ENCODE measurements at regions not wholly inside any gene's neighbourhood (a gene's known extent, or its start where the extent isn't known, plus 50 kb on each side); places are given as distances from the start of the nearest gene placed in this dataset.

DNA sequence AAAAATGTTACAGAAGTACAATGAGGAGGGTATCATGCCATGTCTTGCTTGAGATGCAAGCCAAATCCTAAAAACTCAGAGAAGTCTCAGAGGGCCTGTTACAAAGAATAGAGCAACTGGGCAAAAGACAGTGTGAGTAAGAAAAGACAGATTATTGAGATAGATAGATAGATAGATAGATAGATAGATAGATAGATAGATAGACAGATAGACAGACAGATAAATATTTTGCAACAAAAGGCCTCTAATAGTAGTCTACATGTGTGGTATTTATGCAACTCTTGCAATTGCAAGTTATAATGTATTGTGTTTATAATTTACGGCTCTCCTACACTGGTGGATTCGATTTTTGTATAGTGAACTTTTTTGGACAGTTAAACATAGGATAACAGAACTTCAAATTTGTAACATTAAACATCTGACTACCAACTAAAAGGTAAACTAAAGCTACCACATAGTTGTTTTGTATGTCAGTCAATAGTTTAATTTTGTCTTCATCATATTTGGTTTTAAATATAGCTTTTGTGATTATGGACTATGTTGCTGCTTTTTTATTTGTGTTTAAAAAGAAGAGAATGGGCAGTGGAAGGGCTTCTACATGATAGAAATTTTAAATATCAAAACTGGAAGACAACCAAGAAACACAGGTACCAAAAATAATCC is 740.7 kb upstream of the LRRTM4 start:
- no peak for DNase-seq (ENCODE audit: low read depth in 4 of 4, low spot score in 3 of 4)

DNA sequence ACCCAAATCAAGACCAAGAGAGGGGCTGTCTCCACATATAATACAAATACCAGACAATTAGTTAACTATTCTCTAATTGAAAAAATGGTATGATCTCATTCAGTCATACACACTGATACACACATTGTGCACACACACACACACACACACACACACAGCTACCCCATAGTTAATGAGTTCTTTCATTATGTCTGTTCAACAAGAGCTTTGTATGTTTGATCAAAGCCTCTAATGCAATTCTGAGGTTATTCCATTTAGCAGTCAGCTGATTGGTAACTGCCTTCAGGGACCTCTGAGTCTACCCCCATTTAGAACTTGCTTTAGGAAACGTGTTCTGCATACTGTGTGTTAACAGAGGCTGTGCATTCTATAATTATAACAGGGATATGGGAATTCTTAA is 741.4 kb upstream of the LRRTM4 start:
- DNase-seq (ENCODE audit: low read depth in 4 of 4, low spot score in 3 of 4) = no peak

DNA sequence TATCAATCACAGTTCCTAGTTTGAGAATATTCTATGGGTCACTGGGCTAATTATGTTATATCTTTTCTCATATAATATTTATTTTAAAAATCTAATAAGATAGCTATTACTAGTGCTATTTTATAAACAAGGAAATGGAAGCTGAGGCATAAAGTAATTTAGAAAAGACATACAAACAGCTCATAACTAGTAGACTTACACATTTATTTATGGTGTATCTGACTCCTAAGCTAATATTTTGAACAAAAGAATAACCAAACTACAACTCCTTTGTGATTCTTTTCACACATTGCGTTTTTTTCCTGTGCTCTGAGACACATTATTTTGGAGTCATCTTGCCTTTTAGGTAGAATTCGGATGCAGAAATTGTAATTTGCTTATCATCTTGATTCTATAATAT is 742.0 kb upstream of the LRRTM4 start:
- DNase-seq (ENCODE audit: low read depth in 4 of 4, low spot score in 3 of 4) = no peak

DNA sequence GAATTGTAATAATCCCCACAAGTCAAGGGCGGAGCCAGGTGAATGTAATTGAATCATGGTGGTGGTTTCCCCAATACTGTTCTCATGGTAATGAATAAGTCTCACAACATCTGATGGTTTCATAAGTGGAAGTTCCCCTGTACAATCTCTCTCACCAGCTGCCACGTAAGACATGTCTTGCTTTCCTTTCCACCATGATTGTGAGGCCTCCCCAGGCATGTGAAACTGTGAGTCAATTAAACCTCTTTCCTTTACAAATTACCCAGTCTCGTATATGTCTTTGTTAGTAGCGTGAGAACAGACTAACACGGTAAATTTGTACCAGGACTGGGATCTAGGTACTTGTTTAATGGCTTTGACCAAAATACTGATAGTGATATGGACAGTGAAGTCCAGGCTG is 744.3 kb upstream of the REG3G start:
- no peak for DNase-seq (ENCODE audit: low read depth in 4 of 4, low spot score in 3 of 4)

DNA sequence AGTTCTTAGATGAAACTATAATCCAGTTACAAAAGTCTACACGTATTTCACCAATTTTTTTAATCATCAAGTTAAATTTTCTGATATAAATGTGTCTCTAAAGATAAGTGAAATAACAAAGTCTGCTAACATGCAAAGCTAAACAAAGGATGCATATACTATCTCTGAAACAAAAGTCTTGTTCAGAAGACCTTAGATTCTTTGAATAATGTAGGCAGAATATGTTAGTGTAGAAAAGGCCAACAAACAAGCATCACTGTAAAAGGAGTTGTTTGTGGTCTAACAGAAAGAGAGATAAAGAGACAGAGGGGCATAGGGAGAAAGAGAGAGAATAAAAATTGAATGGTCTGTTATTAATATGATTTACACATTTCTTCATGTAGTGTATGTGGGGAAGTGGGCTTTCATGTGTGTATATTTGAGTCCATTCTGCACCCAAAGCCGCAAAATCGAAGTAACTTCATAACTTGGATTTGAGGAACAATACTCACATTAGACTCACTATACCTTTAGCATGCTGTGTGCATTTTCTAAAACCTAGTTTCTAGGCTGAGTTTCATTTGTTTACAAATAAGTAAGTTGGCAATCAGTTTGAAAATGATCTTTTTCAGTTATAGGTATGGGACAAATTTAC is 734.8 kb upstream of the REG3G start:
- no peak for DNase-seq (ENCODE audit: low read depth in 4 of 4, low spot score in 3 of 4)

DNA sequence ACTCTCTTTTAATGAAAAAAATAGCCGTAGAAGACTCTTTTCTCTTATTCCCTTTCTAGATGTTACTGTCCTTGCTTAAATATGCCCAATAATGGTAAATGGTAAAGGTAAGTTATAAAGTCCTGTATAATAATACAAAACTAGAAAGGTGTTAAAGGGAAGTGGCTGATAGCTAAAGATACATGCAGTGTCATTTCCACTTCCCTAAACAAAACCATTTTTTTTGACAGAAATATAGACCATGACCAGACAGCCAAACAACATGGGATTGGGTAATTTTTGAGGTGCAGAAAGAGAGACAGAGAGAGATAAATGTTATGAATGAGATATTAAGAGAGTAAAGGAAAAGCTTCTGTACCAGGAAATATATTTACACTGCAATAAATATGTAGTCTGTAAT is 731.7 kb upstream of the REG3G start:
- no peak for DNase-seq (ENCODE audit: low read depth in 4 of 4, low spot score in 3 of 4)

DNA sequence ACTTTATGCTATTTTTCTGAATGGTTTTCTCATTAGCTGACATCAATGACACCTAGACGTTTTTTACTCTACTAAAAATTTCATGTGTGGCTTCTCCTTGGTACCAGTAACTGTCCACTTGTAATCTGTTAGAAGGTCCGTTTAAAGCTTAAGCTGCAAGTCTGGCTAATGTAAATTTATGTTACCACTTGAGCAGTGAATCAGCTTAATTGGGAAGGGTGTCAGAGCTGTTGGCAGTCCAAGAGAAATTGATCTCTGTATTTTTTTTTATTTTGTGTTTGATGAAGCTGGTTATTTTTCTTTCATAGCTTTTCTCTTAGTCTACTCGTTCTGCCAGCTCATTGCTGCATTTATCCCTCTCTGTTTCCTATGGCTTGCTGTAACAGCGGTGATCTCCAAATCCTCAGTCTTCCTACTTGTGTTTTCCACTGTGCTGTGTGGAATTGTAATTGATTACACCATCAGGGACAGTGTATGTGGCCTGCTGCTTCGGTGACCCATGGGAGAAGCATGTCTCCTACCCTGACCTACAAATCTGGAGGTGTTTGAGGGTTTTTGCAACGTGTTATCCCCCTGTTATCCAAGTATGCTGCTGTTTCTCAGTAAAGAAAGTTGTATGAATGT is 724.2 kb upstream of the REG3G start:
- no peak for DNase-seq (ENCODE audit: low read depth in 4 of 4, low spot score in 3 of 4)

DNA sequence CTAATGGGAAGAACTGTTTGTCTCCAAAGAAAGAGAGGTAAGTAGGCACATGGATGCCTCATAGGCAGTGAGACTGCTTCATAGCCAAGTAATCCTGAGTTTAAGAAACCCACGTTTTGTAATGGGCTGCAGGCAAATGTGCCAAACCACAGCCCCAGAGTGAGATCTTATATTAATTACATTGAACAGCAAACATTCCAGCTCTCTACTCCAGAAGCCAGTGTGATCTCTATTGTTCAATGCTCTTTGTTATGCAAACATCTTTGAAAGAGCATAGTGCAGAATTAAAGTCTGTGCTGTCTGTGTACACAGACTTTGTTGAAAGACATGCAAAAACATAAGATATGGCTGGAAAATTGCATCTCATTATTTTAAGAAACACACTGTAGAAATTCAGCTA is 720.8 kb upstream of the REG3G start:
- no peak for DNase-seq (ENCODE audit: low read depth in 4 of 4, low spot score in 3 of 4)

DNA sequence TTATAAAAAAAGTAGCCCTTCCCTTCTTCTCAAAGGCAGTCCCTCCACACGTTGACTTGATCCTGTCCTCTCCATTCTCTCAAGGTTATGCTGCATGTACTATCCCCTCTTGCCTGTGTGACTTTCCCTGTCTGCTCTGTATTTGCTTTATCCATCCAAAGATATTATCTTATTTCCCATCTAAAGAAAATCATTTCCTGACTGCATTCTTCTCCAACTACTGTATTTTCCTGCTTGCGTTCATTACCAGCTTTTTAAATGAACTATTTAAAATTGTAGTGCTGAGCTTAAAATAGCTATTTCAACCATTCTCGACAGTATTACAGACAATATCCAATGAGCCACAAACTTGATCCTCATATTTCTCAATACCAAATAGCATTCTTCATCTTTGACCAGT is 716.0 kb upstream of the REG3G start:
- no peak for DNase-seq (ENCODE audit: low read depth in 4 of 4, low spot score in 3 of 4)

DNA sequence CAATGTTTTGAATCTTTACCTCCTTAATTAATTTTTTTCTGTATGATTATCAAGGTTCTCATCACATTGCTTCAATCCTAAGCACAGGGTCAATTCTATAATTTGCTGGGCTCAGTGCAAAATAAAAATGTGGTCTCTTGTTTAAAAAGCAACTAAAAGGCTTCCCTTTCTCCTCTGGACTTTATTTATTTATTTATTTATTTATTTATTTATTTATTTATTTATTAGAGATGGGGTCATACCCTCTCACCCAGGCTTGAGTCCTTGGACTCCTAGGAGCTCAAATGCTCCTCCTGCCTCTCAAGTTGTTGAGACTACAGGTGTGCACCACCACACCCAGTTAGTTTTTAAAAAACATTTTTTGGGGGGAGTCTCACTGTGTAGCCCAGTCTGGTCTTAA is 710.1 kb upstream of the REG3G start:
- no peak for DNase-seq (ENCODE audit: low read depth in 4 of 4, low spot score in 3 of 4)

DNA sequence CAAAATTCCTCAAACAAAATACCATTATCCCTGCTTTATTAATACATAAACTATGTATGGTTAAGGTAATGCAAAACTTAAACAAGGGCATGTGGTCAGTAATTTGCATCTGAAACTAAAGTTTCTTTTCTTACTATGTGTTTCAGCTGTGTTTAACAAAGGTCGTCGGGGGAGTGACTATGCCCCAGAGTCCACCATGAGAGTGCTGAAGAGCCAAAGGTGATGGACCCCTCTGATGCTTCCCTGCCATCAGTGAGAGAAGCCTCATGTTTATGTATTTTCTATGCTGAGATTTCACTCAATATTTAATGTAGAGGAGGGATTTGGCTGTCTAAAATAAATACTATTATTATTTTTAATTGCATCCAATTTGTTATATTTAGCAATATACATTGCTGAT is 707.2 kb upstream of the REG3G start:
- no peak for DNase-seq (ENCODE audit: low read depth in 4 of 4, low spot score in 3 of 4)

DNA sequence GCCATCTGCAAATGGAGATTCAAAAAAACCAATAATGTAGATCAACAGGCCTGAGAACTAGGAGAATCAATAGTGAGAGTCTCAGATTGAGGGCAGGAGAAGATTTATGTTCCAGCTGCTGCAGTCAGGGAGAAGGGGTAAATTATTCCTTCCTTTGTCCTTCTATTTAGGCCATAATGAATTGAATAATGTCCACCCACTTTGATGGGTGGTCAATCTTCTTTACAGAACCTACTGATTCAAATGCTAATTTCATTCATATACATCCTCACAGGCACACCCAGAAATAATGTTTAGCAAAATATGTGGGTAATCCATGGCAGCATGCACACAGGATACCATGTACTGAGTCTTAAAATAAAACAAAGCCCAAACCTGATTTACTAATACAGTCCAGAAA is 695.3 kb upstream of the REG3G start:
- no peak for DNase-seq (ENCODE audit: low read depth in 4 of 4, low spot score in 3 of 4)

DNA sequence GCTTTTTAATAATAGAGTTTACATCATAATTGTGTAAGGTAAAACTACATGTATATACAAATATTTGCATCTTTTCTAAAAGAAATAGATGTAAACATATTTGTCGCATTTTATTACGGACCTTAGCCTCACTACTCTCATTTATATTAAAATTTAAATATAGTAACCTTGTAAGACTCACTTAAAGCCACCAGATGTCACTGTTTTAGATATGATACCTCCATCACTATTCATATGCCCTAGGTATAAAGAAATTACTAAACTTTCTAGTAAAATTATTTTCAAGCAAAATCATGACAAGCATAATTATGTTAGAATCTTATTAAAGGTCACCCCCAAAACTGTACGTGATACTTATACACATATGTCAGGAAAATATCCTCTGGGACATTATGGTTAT is 674.3 kb upstream of the REG3G start:
- DNase-seq (ENCODE audit: low read depth in 4 of 4, low spot score in 3 of 4) = no peak

DNA sequence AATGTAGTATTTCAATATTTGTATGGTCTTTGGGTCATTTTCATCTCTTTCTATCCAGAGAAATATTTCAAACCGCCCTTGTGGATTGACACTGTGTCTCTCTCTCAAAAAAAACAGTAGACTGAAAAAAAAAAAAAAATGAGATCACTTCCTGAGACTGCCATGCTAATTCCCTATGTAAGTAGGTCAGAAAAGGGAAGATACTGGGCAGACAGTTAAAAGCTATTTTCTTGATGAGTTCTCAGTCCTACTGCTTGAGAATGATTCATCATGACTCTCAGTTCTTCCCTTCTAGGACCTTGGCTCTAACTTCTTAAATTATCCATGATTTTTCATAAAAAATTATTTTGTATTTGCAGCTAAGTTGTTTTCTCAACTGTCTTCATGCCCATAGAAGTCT is 672.3 kb upstream of the REG3G start:
- DNase-seq (ENCODE audit: low read depth in 4 of 4, low spot score in 3 of 4) = no peak

DNA sequence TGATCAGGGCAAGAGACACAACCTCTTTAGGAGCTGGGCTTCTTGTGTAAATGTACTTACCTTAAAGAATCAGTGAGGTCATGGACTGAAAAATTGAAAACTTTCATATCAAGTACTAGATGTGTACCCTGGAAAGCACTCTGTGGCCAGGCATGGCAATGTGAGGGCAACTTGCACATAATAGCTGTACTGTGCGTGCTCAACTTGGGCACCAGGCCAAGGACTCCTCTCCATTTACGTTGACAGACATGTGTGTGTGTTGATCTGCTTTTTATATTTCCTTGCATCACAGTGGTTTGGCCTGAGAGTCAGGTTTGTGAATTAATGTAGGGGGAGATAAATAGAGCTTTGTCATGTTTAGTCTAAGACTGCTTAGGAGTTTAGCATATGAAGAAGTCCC is 669.5 kb upstream of the REG3G start:
- DNase-seq (ENCODE audit: low read depth in 4 of 4, low spot score in 3 of 4) = no peak

DNA sequence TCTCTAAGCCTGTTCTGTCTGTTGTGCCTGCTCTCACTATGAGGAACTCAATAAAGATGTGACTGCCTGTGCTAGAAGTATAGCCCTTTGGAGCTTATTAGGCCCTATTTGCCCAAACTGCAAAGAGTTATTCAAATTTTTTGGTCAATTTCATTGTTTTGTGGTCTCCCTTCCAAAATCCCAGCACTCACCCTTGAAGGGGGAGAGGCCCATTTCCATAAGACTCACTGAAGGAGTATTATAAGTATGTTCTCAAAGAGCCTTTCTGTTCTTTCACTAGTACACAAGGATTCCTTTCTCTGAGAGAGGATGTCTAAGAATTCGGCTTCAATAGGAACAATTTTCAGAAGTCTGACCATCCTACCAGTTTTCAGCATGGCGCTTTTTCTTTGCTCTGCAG is 641.9 kb upstream of the REG3G start:
- DNase-seq (ENCODE audit: low read depth in 4 of 4, low spot score in 3 of 4) = no peak

DNA sequence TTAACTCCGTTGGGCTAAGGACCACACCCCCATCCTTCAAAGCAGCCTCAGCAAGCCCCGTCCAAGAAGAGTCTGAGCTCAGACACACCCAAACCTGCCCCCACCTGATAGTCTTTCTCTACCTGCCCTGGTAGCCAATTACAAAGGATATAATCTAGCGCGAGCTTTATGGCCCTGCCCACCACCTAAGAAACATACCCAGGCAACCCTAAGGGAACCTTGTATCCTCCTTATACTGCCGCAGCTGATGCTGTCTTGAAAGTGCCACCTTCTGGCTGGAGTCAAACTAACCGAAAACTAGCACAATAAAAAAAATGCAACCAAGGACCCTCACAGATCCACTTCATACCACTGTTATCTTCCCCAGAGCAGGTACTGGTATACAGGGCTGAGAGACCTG is 628.3 kb upstream of the REG3G start:
- DNase-seq (ENCODE audit: low read depth in 4 of 4, low spot score in 3 of 4) = no peak

DNA sequence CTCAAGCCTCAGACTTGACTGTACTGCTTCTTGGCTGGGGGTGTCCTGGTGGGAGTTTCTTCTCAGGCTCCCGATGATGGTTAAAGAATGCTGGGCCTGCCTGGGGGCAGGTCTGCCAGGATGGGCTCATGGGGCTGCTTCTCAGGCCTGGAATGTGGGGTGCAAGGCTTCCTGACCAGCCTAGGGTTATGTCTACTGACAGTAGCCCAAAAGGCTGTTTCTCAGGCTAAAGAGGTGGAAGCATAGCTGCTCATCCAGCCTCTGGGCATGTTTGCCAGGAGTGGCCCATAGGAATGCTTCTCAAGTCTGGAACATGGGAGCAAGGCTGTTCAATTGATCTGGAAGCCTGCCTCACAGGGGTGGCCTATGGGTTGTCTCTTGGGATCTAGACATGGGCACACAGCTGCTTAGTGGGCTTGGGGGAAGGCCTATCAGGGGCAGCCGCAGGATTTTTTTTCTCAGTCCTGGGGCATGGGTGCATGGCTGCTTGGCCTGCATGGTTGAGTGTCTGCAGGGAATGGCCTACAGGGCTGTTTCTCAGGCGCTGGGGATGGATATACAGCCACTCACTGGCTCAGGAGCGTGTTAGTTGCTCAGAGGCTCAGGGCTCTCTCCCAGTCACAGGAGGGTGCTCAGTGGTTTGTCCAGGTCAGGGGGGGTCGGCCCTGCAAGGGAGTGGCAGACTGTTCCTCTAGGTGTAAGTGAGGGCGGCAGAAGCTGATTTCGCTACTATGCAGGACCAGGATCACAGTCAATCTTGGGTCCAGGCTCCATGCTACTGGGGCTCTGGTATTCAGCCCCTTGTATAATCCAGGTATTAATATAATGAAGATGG is 617.3 kb upstream of the REG3G start:
- no peak for DNase-seq (ENCODE audit: low read depth in 4 of 4, low spot score in 3 of 4)

DNA sequence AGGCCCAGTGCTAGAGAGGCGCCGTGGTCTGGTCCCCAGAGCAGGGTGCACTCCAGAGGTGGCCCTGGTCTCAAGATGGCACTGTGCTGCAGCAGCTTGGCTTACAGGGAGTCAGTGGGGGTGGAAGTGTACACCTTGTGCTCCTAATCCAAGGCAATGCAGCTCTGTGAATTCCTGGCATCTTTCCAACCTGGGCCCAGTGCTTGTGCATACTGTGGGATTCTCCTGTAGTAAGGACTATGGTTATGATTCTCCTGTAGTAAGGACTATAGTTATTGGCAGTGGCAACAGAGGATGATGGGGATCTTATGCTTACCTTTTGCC is 616.7 kb upstream of the REG3G start:
- no peak for DNase-seq (ENCODE audit: low read depth in 4 of 4, low spot score in 3 of 4)

DNA sequence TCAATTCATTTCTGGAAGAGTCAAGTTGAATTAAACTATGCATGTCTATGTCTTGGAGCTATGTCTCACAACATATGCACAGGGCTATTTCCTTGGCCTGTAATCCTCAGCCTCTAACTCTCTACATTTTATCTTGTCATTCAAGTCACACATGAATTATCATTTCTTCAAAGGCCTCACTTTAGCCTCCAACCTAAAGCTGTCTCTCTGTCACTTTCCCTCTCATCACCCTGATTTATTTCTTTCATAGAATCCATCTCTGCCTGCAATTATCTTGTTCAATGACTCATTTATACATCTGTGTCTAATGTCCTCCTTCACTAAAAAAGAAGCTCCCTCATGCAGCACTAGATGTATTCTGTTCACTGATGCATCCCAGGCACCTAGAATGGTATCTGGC is 614.2 kb upstream of the REG3G start:
- DNase-seq (ENCODE audit: low read depth in 4 of 4, low spot score in 3 of 4) = no peak

DNA sequence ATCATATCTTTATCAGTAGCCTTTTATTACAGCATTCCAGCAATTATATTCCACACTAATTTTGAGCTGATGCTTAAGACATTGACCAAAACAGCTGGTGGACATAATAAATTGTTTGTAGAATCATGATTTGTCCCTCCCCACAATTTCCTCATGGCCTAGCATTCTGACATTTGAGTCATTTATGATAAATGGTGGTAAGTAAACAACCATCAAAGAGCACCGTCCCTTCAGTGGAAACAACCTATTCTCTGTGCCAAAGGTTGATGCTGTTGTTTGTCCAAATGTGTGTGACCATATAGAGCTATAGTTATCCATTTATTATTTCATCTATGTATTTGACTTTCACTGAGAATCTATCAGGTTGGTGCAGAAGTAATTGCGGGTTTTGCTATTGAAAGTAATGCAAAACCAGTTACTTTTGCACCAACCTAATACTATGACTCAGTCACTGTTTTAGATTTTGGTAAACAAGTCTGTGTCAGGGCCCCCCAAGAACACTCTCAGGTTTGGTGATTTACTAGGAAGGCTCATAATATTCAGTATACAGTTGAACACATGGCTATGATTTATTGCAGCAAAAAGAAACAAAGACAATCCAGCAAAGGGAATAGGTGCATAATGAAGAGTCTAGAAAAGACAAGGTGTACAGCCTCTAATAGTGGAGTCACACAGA is 608.7 kb upstream of the REG3G start:
- DNase-seq (ENCODE audit: low read depth in 4 of 4, low spot score in 3 of 4) = no peak
